HG03565 (cell line): ENCODE measurements at regions not wholly inside any gene's neighbourhood (a gene's known extent, or its start where the extent isn't known, plus 50 kb on each side); places are given as distances from the start of the nearest gene placed in this dataset.

Experiments used
- ATAC-seq: cut with Tn5 transposase; IDR thresholded peaks from one replicate; pipeline ENCODE4 v1.9.1; 2021; ENCODE audit warnings: mild to moderate bottlenecking, moderate library complexity; ENCODE audit not compliant: unreplicated experiment

GRCh38 chr1:25105836-25106235 lies 126.5 kb downstream of the SYF2 start:
- no peak for ATAC-seq

DNA sequence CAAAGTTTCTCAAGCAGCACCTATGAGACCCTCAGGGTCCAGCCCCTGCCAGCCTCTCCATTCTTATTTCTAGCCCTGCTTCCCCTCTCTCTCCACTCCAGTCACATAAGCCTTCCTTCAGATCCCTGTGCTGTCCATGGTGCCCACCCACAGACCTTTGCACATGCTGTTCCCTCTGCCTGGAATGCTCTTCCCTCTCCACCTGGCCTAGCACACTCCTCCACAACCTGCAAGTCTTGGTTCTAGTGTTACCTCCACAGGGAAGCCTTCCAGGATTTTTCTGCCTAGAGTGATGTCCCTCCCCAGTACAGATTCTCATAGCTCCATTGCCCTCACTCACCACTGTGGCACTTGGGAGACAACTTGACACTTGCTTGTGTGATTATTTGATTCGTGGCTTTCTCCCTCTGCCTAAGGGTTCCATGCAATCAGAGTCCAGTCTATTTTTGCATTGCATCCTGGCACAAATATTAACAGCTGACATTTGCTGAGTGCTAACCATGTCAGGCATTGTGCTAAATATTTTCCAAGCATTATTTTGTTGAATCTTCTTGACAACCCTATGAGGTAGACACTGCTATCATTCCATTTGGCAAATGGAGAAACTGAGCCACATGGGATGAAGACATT lies 127.3 kb downstream of the SYF2 start:
- no peak for ATAC-seq

DNA sequence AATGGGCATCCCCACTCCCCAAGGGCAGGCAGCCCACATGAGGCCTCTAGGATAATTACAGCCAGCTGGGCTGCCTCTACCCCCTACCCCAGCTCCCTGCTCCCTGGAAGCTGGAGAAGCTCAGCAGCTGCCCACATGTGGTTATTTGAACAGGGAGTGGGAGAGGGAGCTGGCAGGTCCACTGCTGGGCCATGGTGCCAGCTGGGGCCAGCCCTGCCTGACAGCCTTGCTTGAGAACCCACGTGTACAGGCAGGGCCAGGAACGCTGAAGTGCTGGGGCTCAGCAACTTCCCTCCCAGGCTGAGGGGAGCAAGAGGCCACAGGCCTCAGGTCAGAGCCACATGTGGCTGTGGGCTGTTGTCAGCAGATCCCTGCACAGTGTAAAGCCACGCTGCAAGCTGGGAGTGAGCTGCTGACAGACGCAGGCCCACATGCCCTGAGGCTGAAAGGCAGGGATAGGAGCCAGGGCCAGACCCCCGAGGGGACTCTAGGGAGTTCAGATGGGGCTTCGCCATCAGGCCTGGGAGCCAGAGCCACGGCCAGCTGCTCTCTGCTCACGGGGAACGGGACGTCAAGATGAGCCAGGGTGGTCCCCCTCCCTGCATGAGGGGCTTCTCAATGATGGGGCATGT lies 129.0 kb downstream of the SYF2 start:
- no peak for ATAC-seq

DNA sequence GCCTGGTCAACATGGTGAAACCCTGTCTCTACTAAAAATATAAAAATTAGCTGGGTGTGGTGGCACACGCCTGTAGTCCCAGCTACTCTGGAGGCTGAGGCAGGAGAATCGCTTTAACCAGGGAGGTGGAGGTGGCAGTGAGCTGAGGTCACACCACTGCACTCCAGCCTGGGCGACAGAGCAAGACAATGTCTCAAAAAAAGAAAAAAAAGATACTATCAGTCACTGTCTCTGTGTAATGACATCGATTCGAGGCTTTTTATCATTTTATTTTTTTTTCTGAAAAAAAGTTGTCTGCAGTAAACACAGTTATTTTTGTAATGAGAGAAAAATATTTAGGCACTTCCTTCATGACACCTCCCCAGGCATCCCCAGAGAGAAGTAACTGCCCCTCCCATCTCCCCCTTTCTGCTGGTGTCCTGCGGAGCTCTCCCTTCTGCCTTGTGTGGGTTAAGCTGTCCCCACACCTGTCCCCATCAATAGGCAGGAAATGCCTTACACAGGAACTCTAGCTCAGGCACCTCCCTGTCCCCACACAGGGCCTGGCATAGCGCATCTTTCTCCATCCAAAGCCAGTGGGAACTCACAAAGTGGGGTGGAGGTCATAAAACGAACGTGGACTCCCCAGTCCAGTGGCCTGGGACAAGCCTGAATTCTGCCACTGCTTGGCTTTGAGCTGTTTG lies 132.0 kb downstream of the SYF2 start:
- ATAC-seq, result no peak

DNA sequence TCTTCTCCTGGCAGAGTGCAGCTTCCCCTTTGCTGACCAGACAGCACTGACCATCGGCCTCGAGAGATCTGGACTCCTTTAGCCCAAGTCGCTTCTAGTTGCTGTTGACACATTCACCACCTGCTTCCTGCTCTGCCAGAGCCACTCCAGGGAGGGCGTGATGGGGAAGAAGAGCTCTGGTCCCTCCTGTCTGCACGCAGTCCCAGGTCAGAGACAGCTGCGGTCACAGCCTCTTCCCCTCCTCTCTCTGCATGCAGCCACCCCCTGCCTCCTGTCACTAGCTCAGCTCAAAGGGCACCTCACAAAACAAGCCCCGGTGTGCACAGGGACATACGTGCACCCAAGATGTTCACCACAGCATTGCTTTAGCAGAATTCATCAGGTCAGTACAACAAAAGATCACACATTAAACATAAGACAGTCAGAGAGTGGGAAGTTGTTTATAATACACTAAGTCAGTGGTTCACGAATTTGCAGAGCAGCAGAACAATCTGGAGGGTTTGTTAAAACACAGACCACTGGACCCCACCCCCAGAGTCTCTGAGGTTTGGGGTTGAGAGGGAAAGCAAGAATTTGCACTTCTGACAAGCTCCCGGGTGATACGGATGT lies 132.9 kb downstream of the SYF2 start:
- no peak for ATAC-seq

- ATAC-seq, result no peak
Measured at GRCh38 chr1:25098717-25099116, 133.6 kb downstream of the SYF2 start.

- no peak for ATAC-seq
Measured at GRCh38 chr1:25096307-25097150, 135.8 kb downstream of the SYF2 start.

DNA sequence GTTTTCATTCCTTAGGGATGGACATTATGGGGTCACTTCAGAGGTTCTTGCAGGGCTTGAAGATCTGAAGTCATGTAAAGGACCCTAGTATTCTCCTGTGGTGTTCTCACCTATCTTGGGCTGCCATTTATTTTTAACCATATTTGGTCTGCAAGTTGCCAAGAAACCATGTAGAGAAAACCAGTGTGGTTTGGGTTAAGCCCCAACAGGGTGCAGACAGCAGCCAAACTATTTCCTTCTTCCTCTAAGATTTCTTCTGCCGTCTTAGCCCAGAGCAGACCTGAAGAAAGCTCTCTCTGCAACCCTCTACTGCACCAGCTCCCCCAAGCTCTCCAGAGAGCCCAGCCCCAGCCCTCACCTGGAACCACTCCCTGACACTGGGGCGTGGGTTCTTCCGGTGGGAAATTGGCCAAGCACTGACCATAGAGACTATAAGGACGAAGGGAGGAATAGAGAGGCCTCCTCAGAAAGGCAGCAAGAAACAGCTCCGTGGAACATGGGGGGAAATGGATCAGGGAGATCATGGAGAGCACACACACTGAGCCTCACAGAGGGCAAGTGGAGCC lies 136.6 kb downstream of the SYF2 start:
- ATAC-seq, result no peak

DNA sequence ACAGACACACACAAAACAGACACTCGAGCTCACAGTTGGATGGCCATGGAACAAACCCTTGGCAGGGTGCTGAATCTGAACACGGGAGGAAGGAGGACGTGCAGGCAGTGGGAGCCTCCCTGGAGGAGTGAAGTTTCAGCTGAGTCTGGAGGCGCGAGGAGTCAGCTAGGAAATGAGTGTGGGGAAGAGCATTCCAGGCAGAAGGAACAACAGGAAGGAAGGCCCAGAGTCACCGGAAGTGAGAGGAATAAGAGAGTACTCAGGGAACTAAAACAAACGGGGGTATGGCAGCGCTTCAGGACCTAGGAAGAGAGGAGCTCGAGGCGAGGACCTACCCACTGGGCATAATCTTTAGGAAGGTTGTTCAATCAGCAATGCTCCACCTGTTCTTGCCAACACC lies 137.3 kb downstream of the SYF2 start:
- no peak for ATAC-seq

DNA sequence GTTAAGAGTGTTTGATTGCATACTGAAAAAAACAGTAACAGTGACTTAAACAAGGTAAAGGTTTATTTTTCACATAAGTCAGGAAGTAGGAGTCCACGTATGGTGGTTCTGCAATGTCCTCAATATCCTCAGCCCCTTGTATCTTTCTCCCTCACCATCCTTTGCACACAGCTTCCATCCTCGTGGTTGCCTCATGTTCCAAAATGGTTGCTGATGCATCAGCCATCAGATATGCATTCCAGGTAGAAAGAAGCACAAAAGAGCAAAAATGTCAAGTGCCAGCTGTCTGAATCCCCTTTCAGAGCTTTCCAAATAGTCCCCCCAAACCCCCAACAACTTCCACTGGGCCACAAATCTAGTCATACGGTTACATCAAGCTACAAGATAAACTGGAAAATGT lies 138.1 kb downstream of the SYF2 start:
- ATAC-seq, result no peak

- no peak for ATAC-seq
Measured at GRCh38 chr1:25091658-25092057, 140.6 kb downstream of the SYF2 start.

DNA sequence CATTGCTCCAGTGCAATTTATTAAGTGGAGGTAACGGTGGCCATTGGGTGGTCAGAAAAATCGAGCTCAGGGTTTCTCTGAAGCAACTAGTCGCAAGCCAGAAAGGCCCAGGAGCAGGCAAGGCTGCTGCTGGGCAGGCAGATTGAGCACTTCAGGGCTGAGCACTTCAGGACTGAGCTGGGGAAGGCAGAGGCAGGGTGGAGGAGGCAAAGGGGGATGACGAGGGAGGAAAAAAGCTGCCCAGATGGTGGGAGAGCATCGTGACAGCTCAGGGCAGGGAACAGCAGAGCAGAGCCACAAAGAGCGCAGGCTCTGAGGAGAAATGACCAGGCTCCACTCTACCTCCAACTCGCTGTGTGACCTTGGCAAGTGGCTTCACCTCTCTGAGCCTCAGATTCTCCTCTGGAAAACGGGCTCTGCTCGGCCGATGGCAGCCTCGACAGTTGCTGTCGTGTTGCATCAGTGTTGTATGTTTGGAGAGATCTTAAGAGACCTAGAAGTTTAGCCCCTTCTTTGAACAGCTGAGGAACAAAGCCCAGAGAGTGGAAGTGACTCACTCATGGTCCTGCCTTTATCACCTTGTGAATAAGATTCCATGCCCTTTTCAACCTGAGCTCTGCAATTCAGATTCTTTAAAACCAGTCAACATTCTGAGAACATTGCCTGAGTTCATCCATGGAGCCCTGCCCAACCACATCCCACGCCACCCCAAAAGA lies 141.4 kb downstream of the SYF2 start:
- ATAC-seq, result no peak

DNA sequence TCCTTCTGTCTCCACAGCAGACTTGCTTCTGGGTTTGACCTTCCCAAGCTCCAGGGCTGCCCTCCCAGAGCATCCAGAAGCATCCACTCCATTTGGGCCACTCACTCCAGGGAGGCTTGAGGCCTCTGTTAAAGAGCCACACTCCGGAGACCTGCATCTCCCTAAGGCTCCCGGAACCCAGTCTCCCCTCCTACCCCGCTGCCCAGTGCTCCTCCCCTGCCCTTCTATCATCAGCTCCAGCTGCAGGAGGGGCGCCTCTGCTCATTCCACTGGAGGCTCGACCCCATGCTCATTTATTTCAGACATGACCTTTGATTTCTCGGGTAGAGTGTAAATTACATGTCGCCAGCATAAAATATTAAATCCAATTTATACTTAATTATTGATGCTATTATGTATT lies 142.5 kb downstream of the SYF2 start:
- ATAC-seq, result no peak

- ATAC-seq, result no peak
Measured at GRCh38 chr1:25088946-25089345, 143.4 kb downstream of the SYF2 start.

GRCh38 chr1:25088180-25088701 lies 144.1 kb downstream of the SYF2 start:
- ATAC-seq, result no peak

DNA sequence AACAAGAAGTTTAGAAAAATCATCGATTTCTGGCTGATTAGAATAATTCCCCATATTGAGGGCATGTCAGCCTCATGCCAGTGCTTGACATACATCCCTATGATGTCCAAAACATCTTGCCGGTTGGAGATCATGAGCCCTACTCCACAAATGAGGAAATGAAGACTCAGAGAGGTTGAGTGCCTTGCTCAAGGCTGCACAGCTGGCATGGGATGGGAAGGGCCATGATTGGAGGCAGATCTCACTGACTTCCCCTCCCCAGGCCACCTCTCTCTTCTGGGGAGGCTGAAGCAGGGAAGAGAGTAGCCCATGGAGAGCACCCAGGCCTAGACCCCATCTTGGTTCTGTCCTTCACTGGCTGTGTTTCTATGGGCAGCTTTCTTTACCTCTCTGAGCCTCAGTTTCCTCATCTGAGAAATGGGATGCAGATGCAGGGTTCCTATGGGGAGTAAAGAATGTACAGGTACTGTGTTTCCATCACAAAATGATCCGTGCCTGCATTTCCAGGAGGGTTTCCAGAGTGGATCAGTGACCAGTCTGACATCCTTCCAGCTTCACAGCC lies 145.7 kb downstream of the SYF2 start:
- ATAC-seq, result no peak

GRCh38 chr1:25084407-25084806 lies 147.9 kb downstream of the SYF2 start:
- ATAC-seq, result no peak

- no peak for ATAC-seq
Measured at GRCh38 chr1:25083481-25084345, 148.6 kb downstream of the SYF2 start.

GRCh38 chr1:25082995-25083394 lies 149.3 kb downstream of the SYF2 start:
- ATAC-seq, result no peak
